CD4-positive, alpha-beta T cell treated with Interferon gamma for 1 hour (primary cell): ENCODE measurements at regions not wholly inside any gene's neighbourhood (a gene's known extent, or its start where the extent isn't known, plus 50 kb on each side); places are given as distances from the start of the nearest gene placed in this dataset.
"Not testable (repeated sequence)": the region's sequence is repeated elsewhere in the genome, so short reads cannot be mapped to it uniquely, and the experiment has no call there.

ENCODE experiments used
- DNase-seq: peaks from one replicate; pipeline ENCODE4 v3.0.0-alpha.2; 2020

GRCh38 chr3:99586701-99587100, 51.7 kb upstream of the COL8A1 start:
- no peak for DNase-seq

GRCh38 chr3:99579965-99580364, 58.4 kb upstream of the COL8A1 start:
- DNase-seq = no peak

GRCh38 chr3:99579246-99579645, 59.1 kb upstream of the COL8A1 start:
- no peak for DNase-seq

- DNase-seq = no peak
These were observed 59.9 kb upstream of the COL8A1 start for GRCh38 chr3:99578339-99578970.

- no peak for DNase-seq
These were observed 61.4 kb upstream of the COL8A1 start for GRCh38 chr3:99576904-99577559.

- DNase-seq = no peak
These were observed 62.7 kb upstream of the COL8A1 start for GRCh38 chr3:99575683-99576082.

GRCh38 chr3:99570061-99570460, 68.3 kb upstream of the COL8A1 start:
- no peak for DNase-seq

- no peak for DNase-seq
These were observed 69.6 kb upstream of the COL8A1 start for GRCh38 chr3:99568663-99569335.

- no peak for DNase-seq
These were observed 73.1 kb upstream of the COL8A1 start for GRCh38 chr3:99565331-99565730.

GRCh38 chr3:99562990-99563607, 75.3 kb upstream of the COL8A1 start:
- no peak for DNase-seq

- DNase-seq = no peak
These were observed 76.3 kb upstream of the COL8A1 start for GRCh38 chr3:99562138-99562537.

- no peak for DNase-seq
These were observed 77.3 kb upstream of the COL8A1 start for GRCh38 chr3:99561056-99561455.

- no peak for DNase-seq
These were observed 79.2 kb upstream of the COL8A1 start for GRCh38 chr3:99559196-99559595.

GRCh38 chr3:99555885-99556284, 82.5 kb upstream of the COL8A1 start:
- DNase-seq = not testable (repeated sequence)

- DNase-seq = no peak
These were observed 86.9 kb upstream of the COL8A1 start for GRCh38 chr3:99551520-99551919.

- no peak for DNase-seq
These were observed 88.3 kb upstream of the COL8A1 start for GRCh38 chr3:99549957-99550603.

- no peak for DNase-seq
These were observed 89.2 kb upstream of the COL8A1 start for GRCh38 chr3:99549220-99549619.

GRCh38 chr3:99548674-99549073, 89.7 kb upstream of the COL8A1 start:
- no peak for DNase-seq

GRCh38 chr3:99545941-99546580, 92.3 kb upstream of the COL8A1 start:
- no peak for DNase-seq

- DNase-seq = no peak
These were observed 93.6 kb upstream of the COL8A1 start for GRCh38 chr3:99544786-99545281.

GRCh38 chr3:99543796-99544195, 94.6 kb upstream of the COL8A1 start:
- no peak for DNase-seq

GRCh38 chr3:99542767-99543518, 95.5 kb upstream of the COL8A1 start:
- DNase-seq = no peak
